ENCODE measurements at regions not wholly inside any gene's neighbourhood (a gene's known extent, or its start where the extent isn't known, plus 50 kb on each side); places are given as distances from the start of the nearest gene placed in this dataset.

DNA sequence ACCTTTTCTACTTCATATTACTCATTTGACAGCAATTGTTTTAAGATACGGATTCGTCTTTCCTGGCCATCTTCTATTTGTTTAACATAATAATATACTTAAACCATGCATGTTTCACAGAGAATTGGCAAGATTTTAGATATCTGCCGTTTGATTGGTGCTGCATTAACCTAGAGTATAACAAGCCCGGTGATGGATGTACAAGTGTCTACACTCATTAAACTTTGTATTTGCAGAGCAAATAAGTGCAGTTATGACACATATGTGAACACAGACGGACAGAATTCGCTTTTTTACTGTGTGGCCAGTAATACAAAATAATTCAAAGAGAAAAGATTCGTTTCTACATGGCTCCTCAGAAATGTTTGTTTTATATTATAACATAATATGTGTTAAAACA is 116.1 kb downstream of the ARL4A start:
- no peak overlapping the region for H3K4me2 ChIP-seq
- H3K4me1 ChIP-seq (ENCODE audit: insufficient read depth): peaks cover 15% of the 10 kb centered on the region
- DNase-seq (ENCODE audit: low spot score) (no peak), ATAC-seq (no peak)
- H3K4me3 ChIP-seq: no peak overlapping the region
- H3K9me2 ChIP-seq (ENCODE audit: insufficient read depth): no peaks in the 10 kb centered on the region
- H3F3A ChIP-seq (replicated peaks; ENCODE audit: low read depth): no peaks in the 10 kb centered on the region
- no peaks in the 10 kb centered on the region for H4K20me1 ChIP-seq (replicated peaks; ENCODE audit: insufficient read depth)
- Mint-ChIP-seq H3K36me3 (ENCODE audit: low read depth) (no peaks in the 10 kb centered on the region), H3K9me3 (no peaks in the 10 kb centered on the region), H3K27ac (no peak overlapping the region), H3K4me3 (no peak overlapping the region), H3K4me1 (peaks cover 28% of the 10 kb centered on the region), H3K27me3 (ENCODE audit: insufficient read depth, low read depth, poor library complexity) (no peaks in the 10 kb centered on the region)
- H3K79me2 ChIP-seq (replicated peaks; ENCODE audit: insufficient read depth): no peaks in the 10 kb centered on the region
- H2AFZ ChIP-seq: no peak overlapping the region
- H3K27me3 ChIP-seq (ENCODE audit: insufficient read depth): no peaks in the 10 kb centered on the region
- H3K27ac ChIP-seq (ENCODE audit: low read depth): no peak overlapping the region
- TF ChIP-seq, protein P1, sequence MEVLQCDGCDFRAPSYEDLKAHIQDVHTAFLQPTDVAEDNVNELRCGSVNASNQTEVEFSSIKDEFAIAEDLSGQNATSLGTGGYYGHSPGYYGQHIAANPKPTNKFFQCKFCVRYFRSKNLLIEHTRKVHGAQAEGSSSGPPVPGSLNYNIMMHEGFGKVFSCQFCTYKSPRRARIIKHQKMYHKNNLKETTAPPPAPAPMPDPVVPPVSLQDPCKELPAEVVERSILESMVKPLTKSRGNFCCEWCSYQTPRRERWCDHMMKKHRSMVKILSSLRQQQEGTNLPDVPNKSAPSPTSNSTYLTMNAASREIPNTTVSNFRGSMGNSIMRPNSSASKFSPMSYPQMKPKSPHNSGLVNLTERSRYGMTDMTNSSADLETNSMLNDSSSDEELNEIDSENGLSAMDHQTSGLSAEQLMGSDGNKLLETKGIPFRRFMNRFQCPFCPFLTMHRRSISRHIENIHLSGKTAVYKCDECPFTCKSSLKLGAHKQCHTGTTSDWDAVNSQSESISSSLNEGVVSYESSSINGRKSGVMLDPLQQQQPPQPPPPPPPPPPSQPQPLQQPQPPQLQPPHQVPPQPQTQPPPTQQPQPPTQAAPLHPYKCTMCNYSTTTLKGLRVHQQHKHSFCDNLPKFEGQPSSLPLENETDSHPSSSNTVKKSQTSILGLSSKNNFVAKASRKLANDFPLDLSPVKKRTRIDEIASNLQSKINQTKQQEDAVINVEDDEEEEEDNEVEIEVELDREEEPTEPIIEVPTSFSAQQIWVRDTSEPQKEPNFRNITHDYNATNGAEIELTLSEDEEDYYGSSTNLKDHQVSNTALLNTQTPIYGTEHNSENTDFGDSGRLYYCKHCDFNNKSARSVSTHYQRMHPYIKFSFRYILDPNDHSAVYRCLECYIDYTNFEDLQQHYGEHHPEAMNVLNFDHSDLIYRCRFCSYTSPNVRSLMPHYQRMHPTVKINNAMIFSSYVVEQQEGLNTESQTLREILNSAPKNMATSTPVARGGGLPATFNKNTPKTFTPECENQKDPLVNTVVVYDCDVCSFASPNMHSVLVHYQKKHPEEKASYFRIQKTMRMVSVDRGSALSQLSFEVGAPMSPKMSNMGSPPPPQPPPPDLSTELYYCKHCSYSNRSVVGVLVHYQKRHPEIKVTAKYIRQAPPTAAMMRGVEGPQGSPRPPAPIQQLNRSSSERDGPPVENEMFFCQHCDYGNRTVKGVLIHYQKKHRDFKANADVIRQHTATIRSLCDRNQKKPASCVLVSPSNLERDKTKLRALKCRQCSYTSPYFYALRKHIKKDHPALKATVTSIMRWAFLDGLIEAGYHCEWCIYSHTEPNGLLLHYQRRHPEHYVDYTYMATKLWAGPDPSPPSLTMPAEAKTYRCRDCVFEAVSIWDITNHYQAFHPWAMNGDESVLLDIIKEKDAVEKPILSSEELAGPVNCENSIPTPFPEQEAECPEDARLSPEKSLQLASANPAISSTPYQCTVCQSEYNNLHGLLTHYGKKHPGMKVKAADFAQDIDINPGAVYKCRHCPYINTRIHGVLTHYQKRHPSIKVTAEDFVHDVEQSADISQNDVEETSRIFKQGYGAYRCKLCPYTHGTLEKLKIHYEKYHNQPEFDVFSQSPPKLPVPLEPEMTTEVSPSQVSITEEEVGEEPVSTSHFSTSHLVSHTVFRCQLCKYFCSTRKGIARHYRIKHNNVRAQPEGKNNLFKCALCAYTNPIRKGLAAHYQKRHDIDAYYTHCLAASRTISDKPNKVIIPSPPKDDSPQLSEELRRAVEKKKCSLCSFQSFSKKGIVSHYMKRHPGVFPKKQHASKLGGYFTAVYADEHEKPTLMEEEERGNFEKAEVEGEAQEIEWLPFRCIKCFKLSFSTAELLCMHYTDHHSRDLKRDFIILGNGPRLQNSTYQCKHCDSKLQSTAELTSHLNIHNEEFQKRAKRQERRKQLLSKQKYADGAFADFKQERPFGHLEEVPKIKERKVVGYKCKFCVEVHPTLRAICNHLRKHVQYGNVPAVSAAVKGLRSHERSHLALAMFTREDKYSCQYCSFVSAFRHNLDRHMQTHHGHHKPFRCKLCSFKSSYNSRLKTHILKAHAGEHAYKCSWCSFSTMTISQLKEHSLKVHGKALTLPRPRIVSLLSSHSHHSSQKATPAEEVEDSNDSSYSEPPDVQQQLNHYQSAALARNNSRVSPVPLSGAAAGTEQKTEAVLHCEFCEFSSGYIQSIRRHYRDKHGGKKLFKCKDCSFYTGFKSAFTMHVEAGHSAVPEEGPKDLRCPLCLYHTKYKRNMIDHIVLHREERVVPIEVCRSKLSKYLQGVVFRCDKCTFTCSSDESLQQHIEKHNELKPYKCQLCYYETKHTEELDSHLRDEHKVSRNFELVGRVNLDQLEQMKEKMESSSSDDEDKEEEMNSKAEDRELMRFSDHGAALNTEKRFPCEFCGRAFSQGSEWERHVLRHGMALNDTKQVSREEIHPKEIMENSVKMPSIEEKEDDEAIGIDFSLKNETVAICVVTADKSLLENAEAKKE (CRISPR knock-in tag; IDR thresholded peaks at IDR 0.05): no peak
- TF ChIP-seq POLR2AphosphoS5 (IDR thresholded peaks at IDR 0.05; ENCODE audit: low read depth) (no peak), JUNB (IDR thresholded peaks at IDR 0.05; ENCODE audit: unreplicated experiment) (no peak), STAT1 (IDR thresholded peaks at IDR 0.05; ENCODE audit: unreplicated experiment) (no peak), EZH2 (IDR thresholded peaks at IDR 0.05; ENCODE audit: low read depth, unreplicated experiment) (no peak), ZNF114 (CRISPR knock-in tag; IDR thresholded peaks at IDR 0.05) (no peak), EZH2phosphoT487 (IDR thresholded peaks at IDR 0.05; ENCODE audit: unreplicated experiment) (no peak), NANOG (IDR thresholded peaks at IDR 0.05; ENCODE audit: borderline replicate concordance) (no peak), ZNF331 (CRISPR knock-in tag; IDR thresholded peaks at IDR 0.05; ENCODE audit: low read depth) (no peak), CREB1 (CRISPR knock-in tag; IDR thresholded peaks at IDR 0.05; ENCODE audit: low read depth) (no peak)
- TF ChIP-seq, protein P2, sequence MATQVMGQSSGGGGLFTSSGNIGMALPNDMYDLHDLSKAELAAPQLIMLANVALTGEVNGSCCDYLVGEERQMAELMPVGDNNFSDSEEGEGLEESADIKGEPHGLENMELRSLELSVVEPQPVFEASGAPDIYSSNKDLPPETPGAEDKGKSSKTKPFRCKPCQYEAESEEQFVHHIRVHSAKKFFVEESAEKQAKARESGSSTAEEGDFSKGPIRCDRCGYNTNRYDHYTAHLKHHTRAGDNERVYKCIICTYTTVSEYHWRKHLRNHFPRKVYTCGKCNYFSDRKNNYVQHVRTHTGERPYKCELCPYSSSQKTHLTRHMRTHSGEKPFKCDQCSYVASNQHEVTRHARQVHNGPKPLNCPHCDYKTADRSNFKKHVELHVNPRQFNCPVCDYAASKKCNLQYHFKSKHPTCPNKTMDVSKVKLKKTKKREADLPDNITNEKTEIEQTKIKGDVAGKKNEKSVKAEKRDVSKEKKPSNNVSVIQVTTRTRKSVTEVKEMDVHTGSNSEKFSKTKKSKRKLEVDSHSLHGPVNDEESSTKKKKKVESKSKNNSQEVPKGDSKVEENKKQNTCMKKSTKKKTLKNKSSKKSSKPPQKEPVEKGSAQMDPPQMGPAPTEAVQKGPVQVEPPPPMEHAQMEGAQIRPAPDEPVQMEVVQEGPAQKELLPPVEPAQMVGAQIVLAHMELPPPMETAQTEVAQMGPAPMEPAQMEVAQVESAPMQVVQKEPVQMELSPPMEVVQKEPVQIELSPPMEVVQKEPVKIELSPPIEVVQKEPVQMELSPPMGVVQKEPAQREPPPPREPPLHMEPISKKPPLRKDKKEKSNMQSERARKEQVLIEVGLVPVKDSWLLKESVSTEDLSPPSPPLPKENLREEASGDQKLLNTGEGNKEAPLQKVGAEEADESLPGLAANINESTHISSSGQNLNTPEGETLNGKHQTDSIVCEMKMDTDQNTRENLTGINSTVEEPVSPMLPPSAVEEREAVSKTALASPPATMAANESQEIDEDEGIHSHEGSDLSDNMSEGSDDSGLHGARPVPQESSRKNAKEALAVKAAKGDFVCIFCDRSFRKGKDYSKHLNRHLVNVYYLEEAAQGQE (IDR thresholded peaks at IDR 0.05; ENCODE audit: unreplicated experiment): no peak
- TF ChIP-seq, protein P3, sequence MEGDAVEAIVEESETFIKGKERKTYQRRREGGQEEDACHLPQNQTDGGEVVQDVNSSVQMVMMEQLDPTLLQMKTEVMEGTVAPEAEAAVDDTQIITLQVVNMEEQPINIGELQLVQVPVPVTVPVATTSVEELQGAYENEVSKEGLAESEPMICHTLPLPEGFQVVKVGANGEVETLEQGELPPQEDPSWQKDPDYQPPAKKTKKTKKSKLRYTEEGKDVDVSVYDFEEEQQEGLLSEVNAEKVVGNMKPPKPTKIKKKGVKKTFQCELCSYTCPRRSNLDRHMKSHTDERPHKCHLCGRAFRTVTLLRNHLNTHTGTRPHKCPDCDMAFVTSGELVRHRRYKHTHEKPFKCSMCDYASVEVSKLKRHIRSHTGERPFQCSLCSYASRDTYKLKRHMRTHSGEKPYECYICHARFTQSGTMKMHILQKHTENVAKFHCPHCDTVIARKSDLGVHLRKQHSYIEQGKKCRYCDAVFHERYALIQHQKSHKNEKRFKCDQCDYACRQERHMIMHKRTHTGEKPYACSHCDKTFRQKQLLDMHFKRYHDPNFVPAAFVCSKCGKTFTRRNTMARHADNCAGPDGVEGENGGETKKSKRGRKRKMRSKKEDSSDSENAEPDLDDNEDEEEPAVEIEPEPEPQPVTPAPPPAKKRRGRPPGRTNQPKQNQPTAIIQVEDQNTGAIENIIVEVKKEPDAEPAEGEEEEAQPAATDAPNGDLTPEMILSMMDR (conservative IDR thresholded peaks at IDR 0.05; ENCODE audit: low read depth in 2 of 2): no peak
- TF ChIP-seq, protein P4, sequence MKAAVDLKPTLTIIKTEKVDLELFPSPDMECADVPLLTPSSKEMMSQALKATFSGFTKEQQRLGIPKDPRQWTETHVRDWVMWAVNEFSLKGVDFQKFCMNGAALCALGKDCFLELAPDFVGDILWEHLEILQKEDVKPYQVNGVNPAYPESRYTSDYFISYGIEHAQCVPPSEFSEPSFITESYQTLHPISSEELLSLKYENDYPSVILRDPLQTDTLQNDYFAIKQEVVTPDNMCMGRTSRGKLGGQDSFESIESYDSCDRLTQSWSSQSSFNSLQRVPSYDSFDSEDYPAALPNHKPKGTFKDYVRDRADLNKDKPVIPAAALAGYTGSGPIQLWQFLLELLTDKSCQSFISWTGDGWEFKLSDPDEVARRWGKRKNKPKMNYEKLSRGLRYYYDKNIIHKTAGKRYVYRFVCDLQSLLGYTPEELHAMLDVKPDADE (IDR thresholded peaks at IDR 0.05): no peak
- no peaks in the 10 kb centered on the region for H3K36me3 ChIP-seq (ENCODE audit: insufficient read depth)

All from GM23338 (cell line).